Mammary epithelial cell (primary cell): ENCODE measurements at regions not wholly inside any gene's neighbourhood (a gene's known extent, or its start where the extent isn't known, plus 50 kb on each side); places are given as distances from the start of the nearest gene placed in this dataset.

Experiments
- CTCF ChIP-seq, 2 donors: IDR thresholded peaks in 1 of 2; conservative IDR thresholded peaks in 1 of 2; 2 replicates each; pipeline ENCODE4 v1.5.1; 2011 to 2012; ENCODE audit warnings: inconsistent platforms in 2 of 2, low read length in 2 of 2, mild to moderate bottlenecking in 2 of 2, control low read depth in 1 of 2, low read depth in 1 of 2; ENCODE audit not compliant: insufficient read depth in 1 of 2; ENCODE audit errors: extremely low read depth in 1 of 2
- EZH2 ChIP-seq: IDR thresholded peaks from 2 replicates; pipeline ENCODE4 v1.6.1; 2012; ENCODE audit warnings: low read length, inconsistent platforms, borderline replicate concordance

GRCh38 chr5:12323637-12324229, 419.5 kb upstream of the CTNND2 start:
- TF ChIP-seq CTCF (conservative IDR thresholded peaks at IDR 0.05 in 1 of 2, IDR thresholded peaks at IDR 0.05 in 1 of 2; ENCODE audit: extremely low read depth in 1 of 2, insufficient read depth in 1 of 2, low read depth in 1 of 2, low read length in 2 of 2) (no peak), EZH2 (no peak)
